H1 (cell line): ENCODE measurements at regions not wholly inside any gene's neighbourhood (a gene's known extent, or its start where the extent isn't known, plus 50 kb on each side); places are given as distances from the start of the nearest gene placed in this dataset.

Experiments used
- ATF2 ChIP-seq: IDR thresholded peaks from 2 replicates; pipeline ENCODE4 v1.6.1; 2012; ENCODE audit warnings: low read length, inconsistent platforms
- ATF3 ChIP-seq: IDR thresholded peaks from 2 replicates; pipeline ENCODE4 v1.6.1; 2011; ENCODE audit warnings: low read depth, mild to moderate bottlenecking, low read length; ENCODE audit not compliant: insufficient read depth
- CHD7 ChIP-seq: fragments of 300-600 bp; sonication (generic); IDR thresholded peaks from 2 replicates; pipeline ENCODE4 v1.7.1; 2012; ENCODE audit warnings: low read length, moderate library complexity, mild to moderate bottlenecking, inconsistent platforms; ENCODE audit not compliant: insufficient replicate concordance
- KDM4A ChIP-seq: IDR thresholded peaks from one replicate; pipeline ENCODE4 v1.7.1; 2012; ENCODE audit warnings: low read depth, mild to moderate bottlenecking, moderate library complexity, low read length, inconsistent platforms; ENCODE audit not compliant: severe bottlenecking
- NANOG ChIP-seq: IDR thresholded peaks from 2 replicates; pipeline ENCODE4 v1.6.1; 2011; ENCODE audit warnings: low read length, low read depth, mild to moderate bottlenecking, inconsistent platforms; ENCODE audit not compliant: insufficient read depth, poor library complexity, severe bottlenecking
- POU5F1 ChIP-seq: IDR thresholded peaks from 2 replicates; pipeline ENCODE4 v1.6.1; 2011; ENCODE audit warnings: low read depth, mild to moderate bottlenecking, low read length, moderate library complexity
- RBBP5 ChIP-seq: IDR thresholded peaks from 2 replicates; pipeline ENCODE4 v1.7.1; 2012; ENCODE audit warnings: low read depth, mild to moderate bottlenecking, inconsistent platforms, low read length, moderate library complexity, borderline replicate concordance
- SIX5 ChIP-seq: IDR thresholded peaks from 2 replicates; pipeline ENCODE4 v1.6.1; 2011; ENCODE audit warnings: mild to moderate bottlenecking, low read depth, low read length

- TF ChIP-seq CHD7 (no peak), NANOG (no peak), POU5F1 (no peak), ATF2 (no peak), RBBP5 (no peak), SIX5 (no peak), ATF3 (no peak), KDM4A (no peak)
Observed at GRCh38 chr5:163623986-163624385, 118.6 kb downstream of the MAT2B start (continued).
